ENCODE measurements at regions not wholly inside any gene's neighbourhood (a gene's known extent, or its start where the extent isn't known, plus 50 kb on each side); places are given as distances from the start of the nearest gene placed in this dataset.

DNA sequence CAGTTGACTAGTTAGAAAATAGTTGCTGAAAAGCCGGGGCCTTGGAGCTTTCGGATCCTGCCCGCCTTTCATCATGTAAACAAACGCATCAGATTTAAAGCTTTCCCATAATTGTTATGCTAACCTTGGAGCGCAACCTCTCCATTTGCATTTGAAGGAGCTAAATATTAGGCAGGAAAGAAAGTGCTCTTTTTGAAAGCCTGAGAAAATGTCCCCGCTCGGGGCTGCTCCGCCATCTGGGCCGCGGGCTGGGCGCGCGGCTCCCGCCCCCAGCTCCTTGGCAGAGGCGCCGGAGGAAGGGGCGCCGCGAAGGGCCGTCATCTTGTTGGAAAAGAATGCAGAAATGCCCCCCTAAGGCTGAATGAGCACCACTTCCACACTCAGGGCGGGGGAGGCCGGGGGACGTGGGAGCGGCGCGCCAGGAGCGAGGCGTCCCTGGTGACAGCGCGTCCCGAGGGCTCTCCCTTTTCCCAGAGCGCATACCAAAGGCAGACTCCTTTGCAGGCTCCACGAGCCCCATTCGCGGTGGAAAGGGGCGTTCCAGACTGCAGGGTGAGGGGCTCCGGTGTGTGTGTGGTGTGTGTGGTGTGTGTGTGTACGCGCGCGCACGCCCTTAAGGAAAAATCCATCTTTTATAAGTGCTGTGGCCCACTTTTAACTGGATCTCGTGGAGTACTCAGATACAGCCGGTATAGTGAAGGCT, 145.6 kb upstream of the ID4 start:
- no peak for ATAC-seq
- Histone ChIP-seq H3K27ac (ENCODE audit: low read depth, low read length) (no peak overlapping the region), H3K4me2 (ENCODE audit: low read length) (no peak overlapping the region), H3K4me3 (replicated peaks in 1 of 2; ENCODE audit: low read depth in 1 of 2, low read length in 2 of 2) (no peak overlapping the region), H3K9me2 (ENCODE audit: insufficient read depth) (no peaks in the 10 kb centered on the region), H2AFZ (ENCODE audit: low read depth, low read length, poor library complexity, severe bottlenecking) (no peak overlapping the region), H3K9ac (ENCODE audit: low read length) (no peak overlapping the region), H3K27me3 (ENCODE audit: insufficient read depth, low read length) (no peaks in the 10 kb centered on the region), H3K4me1 (ENCODE audit: control insufficient read depth in 1 of 2, insufficient read depth in 2 of 2, low read length in 2 of 2) (no peaks in the 10 kb centered on the region), H3K36me3 (ENCODE audit: control insufficient read depth in 1 of 2, insufficient read depth in 2 of 2, low read length in 2 of 2) (no peaks in the 10 kb centered on the region), H4K20me1 (ENCODE audit: insufficient read depth) (no peaks in the 10 kb centered on the region), H3K9me3 (ENCODE audit: control insufficient read depth in 1 of 2, insufficient read depth in 1 of 2, low read depth in 1 of 2, low read length in 2 of 2) (no peaks in the 10 kb centered on the region), H3K79me2 (ENCODE audit: insufficient read depth, low read length) (no peaks in the 10 kb centered on the region)
- BruUV-seq (replicated peaks): no TSS peak
- ChIA-PET POLR2A (no interaction called here), RAD21 (ENCODE audit: low non-redundant PET in 1 of 2, low total read pairs in 2 of 2, uncharacterized antibody in 2 of 2, unreplicated experiment in 2 of 2) (no interaction called here), CTCF (no interaction called here)
- TF ChIP-seq FOSL1 (IDR thresholded peaks at IDR 0.05; ENCODE audit: low read depth) (no peak), ZNF274 (IDR thresholded peaks at IDR 0.05; ENCODE audit: low read depth, low read length) (no peak), CEBPB (IDR thresholded peaks at IDR 0.05; ENCODE audit: low read depth) (no peak), JUND (IDR thresholded peaks at IDR 0.05) (no peak)
- DNase-seq (ENCODE audit: low read depth, low spot score): no peak
- intact Hi-C loops (cut with micrococcal nuclease): no loop called here

DNA sequence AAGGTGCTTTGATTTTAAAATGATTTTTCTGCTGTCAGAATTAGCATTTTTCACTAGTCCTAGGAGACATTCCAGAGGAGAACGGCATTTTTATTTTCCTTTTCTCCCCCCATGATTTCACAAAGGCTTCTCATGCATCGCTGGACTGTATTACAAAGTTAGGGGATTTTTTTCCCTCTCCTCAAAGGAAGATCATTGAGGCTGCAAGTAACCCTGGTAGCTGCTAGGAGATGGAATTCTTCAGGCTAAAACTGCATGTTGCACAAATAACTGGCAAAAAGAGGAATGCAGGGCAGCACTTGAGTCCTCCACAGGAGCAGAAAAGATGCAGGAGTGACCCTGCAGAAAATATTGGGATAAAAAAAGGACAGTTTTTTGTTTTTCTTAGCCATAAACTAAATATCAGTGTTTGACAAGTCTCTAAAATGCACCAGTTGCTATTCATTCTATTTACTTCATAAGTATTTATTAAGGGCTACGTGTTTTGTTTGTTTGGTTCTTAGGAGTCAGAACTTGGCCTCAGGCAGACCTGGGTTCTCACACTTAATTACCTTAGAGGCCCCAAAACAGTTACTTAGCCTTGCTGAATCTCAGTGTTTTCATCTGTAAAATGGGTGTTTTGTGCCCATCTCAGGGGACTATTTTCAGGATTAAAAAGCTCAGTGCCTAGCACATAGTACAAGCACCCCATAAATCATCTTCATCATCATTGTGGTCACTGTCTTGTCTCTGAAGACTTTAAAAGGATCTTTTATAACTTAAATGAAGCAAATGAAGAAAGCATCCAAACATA, 144.5 kb upstream of the ID4 start:
- DNase-seq (ENCODE audit: low read depth, low spot score) (no peak), ATAC-seq (no peak)
- Histone ChIP-seq H3K9ac (ENCODE audit: low read length) (no peak overlapping the region), H4K20me1 (ENCODE audit: insufficient read depth) (no peaks in the 10 kb centered on the region), H3K27ac (ENCODE audit: low read depth, low read length) (no peak overlapping the region), H3K4me1 (ENCODE audit: control insufficient read depth in 1 of 2, insufficient read depth in 2 of 2, low read length in 2 of 2) (no peaks in the 10 kb centered on the region), H3K79me2 (ENCODE audit: insufficient read depth, low read length) (no peaks in the 10 kb centered on the region), H3K9me2 (ENCODE audit: insufficient read depth) (no peaks in the 10 kb centered on the region), H3K4me3 (replicated peaks in 1 of 2; ENCODE audit: low read depth in 1 of 2, low read length in 2 of 2) (no peak overlapping the region), H3K27me3 (ENCODE audit: insufficient read depth, low read length) (no peaks in the 10 kb centered on the region), H3K4me2 (ENCODE audit: low read length) (no peak overlapping the region), H3K9me3 (ENCODE audit: control insufficient read depth in 1 of 2, insufficient read depth in 1 of 2, low read depth in 1 of 2, low read length in 2 of 2) (no peaks in the 10 kb centered on the region), H3K36me3 (ENCODE audit: control insufficient read depth in 1 of 2, insufficient read depth in 2 of 2, low read length in 2 of 2) (no peaks in the 10 kb centered on the region), H2AFZ (ENCODE audit: low read depth, low read length, poor library complexity, severe bottlenecking) (no peak overlapping the region)
- ChIA-PET CTCF (no interaction called here), POLR2A (no interaction called here), RAD21 (ENCODE audit: low non-redundant PET in 1 of 2, low total read pairs in 2 of 2, uncharacterized antibody in 2 of 2, unreplicated experiment in 2 of 2) (no interaction called here)
- intact Hi-C loops (cut with micrococcal nuclease): no loop called here
- no TSS peak for BruUV-seq (replicated peaks)
- TF ChIP-seq EZH2phosphoT487 (IDR thresholded peaks at IDR 0.05; ENCODE audit: borderline replicate concordance) (no peak), CBX3 (IDR thresholded peaks at IDR 0.05; ENCODE audit: low read depth) (no peak), POLR2AphosphoS5 (IDR thresholded peaks at IDR 0.05; ENCODE audit: low read depth, low read length) (no peak), SP1 (IDR thresholded peaks at IDR 0.05; ENCODE audit: low read depth) (no peak), TCF7L2 (IDR thresholded peaks at IDR 0.05; ENCODE audit: borderline replicate concordance, extremely low read depth, insufficient read depth, insufficient read length) (no peak), JUND (IDR thresholded peaks at IDR 0.05) (no peak), SIN3A (IDR thresholded peaks at IDR 0.05; ENCODE audit: low read depth) (no peak), ZFX (IDR thresholded peaks at IDR 0.05) (no peak), YY1 (IDR thresholded peaks at IDR 0.05; ENCODE audit: extremely low read depth, insufficient replicate concordance, low read depth, low read length) (no peak)
- TF ChIP-seq, protein P1, sequence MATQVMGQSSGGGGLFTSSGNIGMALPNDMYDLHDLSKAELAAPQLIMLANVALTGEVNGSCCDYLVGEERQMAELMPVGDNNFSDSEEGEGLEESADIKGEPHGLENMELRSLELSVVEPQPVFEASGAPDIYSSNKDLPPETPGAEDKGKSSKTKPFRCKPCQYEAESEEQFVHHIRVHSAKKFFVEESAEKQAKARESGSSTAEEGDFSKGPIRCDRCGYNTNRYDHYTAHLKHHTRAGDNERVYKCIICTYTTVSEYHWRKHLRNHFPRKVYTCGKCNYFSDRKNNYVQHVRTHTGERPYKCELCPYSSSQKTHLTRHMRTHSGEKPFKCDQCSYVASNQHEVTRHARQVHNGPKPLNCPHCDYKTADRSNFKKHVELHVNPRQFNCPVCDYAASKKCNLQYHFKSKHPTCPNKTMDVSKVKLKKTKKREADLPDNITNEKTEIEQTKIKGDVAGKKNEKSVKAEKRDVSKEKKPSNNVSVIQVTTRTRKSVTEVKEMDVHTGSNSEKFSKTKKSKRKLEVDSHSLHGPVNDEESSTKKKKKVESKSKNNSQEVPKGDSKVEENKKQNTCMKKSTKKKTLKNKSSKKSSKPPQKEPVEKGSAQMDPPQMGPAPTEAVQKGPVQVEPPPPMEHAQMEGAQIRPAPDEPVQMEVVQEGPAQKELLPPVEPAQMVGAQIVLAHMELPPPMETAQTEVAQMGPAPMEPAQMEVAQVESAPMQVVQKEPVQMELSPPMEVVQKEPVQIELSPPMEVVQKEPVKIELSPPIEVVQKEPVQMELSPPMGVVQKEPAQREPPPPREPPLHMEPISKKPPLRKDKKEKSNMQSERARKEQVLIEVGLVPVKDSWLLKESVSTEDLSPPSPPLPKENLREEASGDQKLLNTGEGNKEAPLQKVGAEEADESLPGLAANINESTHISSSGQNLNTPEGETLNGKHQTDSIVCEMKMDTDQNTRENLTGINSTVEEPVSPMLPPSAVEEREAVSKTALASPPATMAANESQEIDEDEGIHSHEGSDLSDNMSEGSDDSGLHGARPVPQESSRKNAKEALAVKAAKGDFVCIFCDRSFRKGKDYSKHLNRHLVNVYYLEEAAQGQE (IDR thresholded peaks at IDR 0.05; ENCODE audit: low read depth): no peak
- TF ChIP-seq, protein P2, sequence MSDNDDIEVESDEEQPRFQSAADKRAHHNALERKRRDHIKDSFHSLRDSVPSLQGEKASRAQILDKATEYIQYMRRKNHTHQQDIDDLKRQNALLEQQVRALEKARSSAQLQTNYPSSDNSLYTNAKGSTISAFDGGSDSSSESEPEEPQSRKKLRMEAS (IDR thresholded peaks at IDR 0.05): no peak
